Keratinocyte (primary cell): ENCODE measurements at regions not wholly inside any gene's neighbourhood (a gene's known extent, or its start where the extent isn't known, plus 50 kb on each side); places are given as distances from the start of the nearest gene placed in this dataset.

ENCODE experiments used
- DNase-seq: peaks from one replicate; pipeline ENCODE4 v3.0.0-alpha.2; 2011; ENCODE audit warnings: low read depth, missing footprints, low spot score
- FAIRE-seq: peaks from 2 replicates; lab custom pipeline; 2011; peaks lifted over from hg19 to GRCh38; lab: Jason Lieb, UNC
- H2AFZ ChIP-seq: 2 replicates; pipeline ENCODE4 v1.6.0; 2012; ENCODE audit warnings: low read length, control low read depth, inconsistent platforms; ENCODE audit not compliant: control insufficient read depth
- H3K27ac ChIP-seq: 2 replicates; pipeline ENCODE4 v1.5.1; 2011; ENCODE audit warnings: low read length; ENCODE audit not compliant: control insufficient read depth, insufficient read depth
- H3K27me3 ChIP-seq: 3 replicates; pipeline ENCODE4 v1.6.0; 2011; ENCODE audit warnings: low read length; ENCODE audit not compliant: control insufficient read depth, insufficient read depth; ENCODE audit errors: extremely low read depth
- H3K36me3 ChIP-seq, 2 experiments: 2 replicates in 1 of 2; 3 replicates in 1 of 2; pipeline ENCODE4 v1.5.1; 2011; ENCODE audit warnings: low read length in 2 of 2, mild to moderate bottlenecking in 1 of 2; ENCODE audit not compliant: control insufficient read depth in 2 of 2, insufficient read depth in 2 of 2; ENCODE audit errors: extremely low read depth in 1 of 2
- H3K4me1 ChIP-seq: 3 replicates; pipeline ENCODE4 v1.5.1; 2011; ENCODE audit warnings: low read length; ENCODE audit not compliant: control insufficient read depth, insufficient read depth; ENCODE audit errors: extremely low read depth
- H3K4me2 ChIP-seq: 3 replicates; pipeline ENCODE4 v1.6.0; 2011; ENCODE audit warnings: low read depth, low read length; ENCODE audit not compliant: control insufficient read depth, insufficient read depth; ENCODE audit errors: extremely low read depth
- H3K4me3 ChIP-seq, 3 experiments: fragments of 200-600 bp in 1 of 3; sonication (generic) in 1 of 3; 2 replicates in 2 of 3; 3 replicates in 1 of 3; pipeline ENCODE4 v1.5.1; 2011 to 2016; ENCODE audit warnings: low read length in 3 of 3, mild to moderate bottlenecking in 3 of 3, control low read depth in 2 of 3, inconsistent platforms in 1 of 3, low read depth in 1 of 3, mixed read lengths in 1 of 3, mixed run types in 1 of 3, moderate library complexity in 1 of 3; ENCODE audit not compliant: control insufficient read depth in 2 of 3, insufficient read depth in 2 of 3; ENCODE audit errors: extremely low read depth in 1 of 3
- H3K79me2 ChIP-seq: 2 replicates; pipeline ENCODE4 v1.6.0; 2012; ENCODE audit warnings: low read length; ENCODE audit not compliant: control insufficient read depth, insufficient read depth
- H3K9ac ChIP-seq: 3 replicates; pipeline ENCODE4 v1.6.0; 2011; ENCODE audit warnings: low read length; ENCODE audit not compliant: control insufficient read depth, insufficient read depth; ENCODE audit errors: extremely low read depth
- H3K9me1 ChIP-seq: 3 replicates; pipeline ENCODE4 v1.6.0; 2011; ENCODE audit warnings: low read length; ENCODE audit not compliant: control insufficient read depth, insufficient read depth; ENCODE audit errors: extremely low read depth
- H3K9me3 ChIP-seq: 2 replicates; pipeline ENCODE4 v1.5.1; 2012; ENCODE audit warnings: low read depth, low read length; ENCODE audit not compliant: control insufficient read depth
- H4K20me1 ChIP-seq: 3 replicates; pipeline ENCODE4 v1.6.0; 2011; ENCODE audit warnings: low read length; ENCODE audit not compliant: control insufficient read depth, insufficient read depth; ENCODE audit errors: extremely low read depth
- CTCF ChIP-seq, 3 experiments: IDR thresholded peaks in 1 of 3; conservative IDR thresholded peaks in 1 of 3; optimal IDR thresholded peaks in 1 of 3; 2 replicates in 2 of 3; 3 replicates in 1 of 3; pipeline versions ENCODE3 to v1.5.1; 2011; ENCODE audit warnings: low read length in 3 of 3, mild to moderate bottlenecking in 3 of 3, moderate library complexity in 2 of 3, control low read depth in 1 of 3, inconsistent platforms in 1 of 3; ENCODE audit not compliant: insufficient read depth in 2 of 3; ENCODE audit errors: extremely low read depth in 1 of 3
- EZH2 ChIP-seq: IDR thresholded peaks from one replicate; pipeline ENCODE4 v1.6.1; 2012; ENCODE audit warnings: inconsistent platforms, mild to moderate bottlenecking, low read length, moderate library complexity
- dilution Hi-C: fragments of 300-500 bp; cut with MboI; formaldehyde crosslinking; loops from one replicate; pipeline ENCODE4 v1.7.0; 2020; ENCODE audit warnings: low sequenced_read_pairs; ENCODE audit not compliant: extremely low pct_ligation_motif_present

- FAIRE-seq (no peak), DNase-seq (no peak)
- no peaks in the 10 kb centered on the region for H3K27me3 ChIP-seq
- H3K9me1 ChIP-seq = no peaks in the 10 kb centered on the region
- dilution Hi-C loops = no loop called here
- no peaks in the 10 kb centered on the region for H3K9me3 ChIP-seq
- H3K79me2 ChIP-seq = no peaks in the 10 kb centered on the region
- no peak overlapping the region for H3K27ac ChIP-seq
- H3K9ac ChIP-seq = no peak overlapping the region
- peaks cover 6% of the 10 kb centered on the region for H3K4me1 ChIP-seq
- H4K20me1 ChIP-seq = no peaks in the 10 kb centered on the region
- H3K4me3 ChIP-seq = no peak overlapping the region
- H2AFZ ChIP-seq = no peak overlapping the region
- TF ChIP-seq EZH2 = no peak
- no peak for TF ChIP-seq CTCF (optimal IDR thresholded peaks at IDR 0.05 in 1 of 3, IDR thresholded peaks at IDR 0.05 in 1 of 3, conservative IDR thresholded peaks at IDR 0.05 in 1 of 3; ENCODE audit: extremely low read depth in 1 of 3, insufficient read depth in 2 of 3, low read length in 3 of 3)
- no peaks in the 10 kb centered on the region for H3K36me3 ChIP-seq
- no peak overlapping the region for H3K4me2 ChIP-seq
Measured at GRCh38 chr18:23342506-23342905, 110.6 kb upstream of the RIOK3 start.

- no peak for TF ChIP-seq CTCF (optimal IDR thresholded peaks at IDR 0.05 in 1 of 3, IDR thresholded peaks at IDR 0.05 in 1 of 3, conservative IDR thresholded peaks at IDR 0.05 in 1 of 3; ENCODE audit: extremely low read depth in 1 of 3, insufficient read depth in 2 of 3, low read length in 3 of 3)
- TF ChIP-seq EZH2 = no peak
- DNase-seq (no peak), FAIRE-seq (no peak)
- no peak overlapping the region for H2AFZ ChIP-seq
- H4K20me1 ChIP-seq = no peaks in the 10 kb centered on the region
- H3K27ac ChIP-seq = no peak overlapping the region
- H3K9me1 ChIP-seq = no peaks in the 10 kb centered on the region
- no peaks in the 10 kb centered on the region for H3K9me3 ChIP-seq
- dilution Hi-C loops = no loop called here
- H3K4me3 ChIP-seq = no peak overlapping the region
- H3K4me2 ChIP-seq = no peak overlapping the region
- peaks cover 2 to 7% of the 10 kb centered on the region in 2 experiments for H3K36me3 ChIP-seq
- H3K9ac ChIP-seq = no peak overlapping the region
- H3K4me1 ChIP-seq = peaks cover 3% of the 10 kb centered on the region
- H3K27me3 ChIP-seq = no peaks in the 10 kb centered on the region
- H3K79me2 ChIP-seq = no peaks in the 10 kb centered on the region
Measured at GRCh38 chr18:23350188-23350587, 102.9 kb upstream of the RIOK3 start.
